Immature natural killer cell (primary cell): ENCODE measurements at regions not wholly inside any gene's neighbourhood (a gene's known extent, or its start where the extent isn't known, plus 50 kb on each side); places are given as distances from the start of the nearest gene placed in this dataset.

ENCODE experiments used
- DNase-seq, 3 donors: peaks; one replicate each; pipeline ENCODE4 v3.0.0; 2022; ENCODE audit warnings: mixed read lengths in 1 of 3
- H3K27ac Mint-ChIP-seq, 6 donors: one replicate each; pipeline ENCODE4 v1.8.0; 2020; ENCODE audit warnings: mixed read lengths in 6 of 6, mild to moderate bottlenecking in 5 of 6, inconsistent platforms in 4 of 6, moderate library complexity in 3 of 6
- H3K27me3 Mint-ChIP-seq, 3 donors: one replicate each; pipeline ENCODE4 v1.8.0; 2020 to 2021; ENCODE audit warnings: low read depth in 3 of 3, mild to moderate bottlenecking in 3 of 3, mixed read lengths in 3 of 3, moderate library complexity in 3 of 3, inconsistent platforms in 1 of 3
- H3K36me3 Mint-ChIP-seq, 3 donors: one replicate each; pipeline ENCODE4 v1.8.0; 2020; ENCODE audit warnings: mixed read lengths in 3 of 3, inconsistent platforms in 2 of 3, mild to moderate bottlenecking in 2 of 3
- H3K4me1 Mint-ChIP-seq, 2 donors: one replicate each; pipeline ENCODE4 v1.8.0; 2020; ENCODE audit warnings: inconsistent platforms in 2 of 2, mild to moderate bottlenecking in 2 of 2, mixed read lengths in 2 of 2, moderate library complexity in 1 of 2
- H3K4me3 Mint-ChIP-seq, 5 donors: one replicate each; pipeline ENCODE4 v1.8.0; 2020; ENCODE audit warnings: mild to moderate bottlenecking in 5 of 5, mixed read lengths in 5 of 5, inconsistent platforms in 3 of 5, moderate library complexity in 3 of 5
- H3K9me3 Mint-ChIP-seq, 6 donors: one replicate each; pipeline ENCODE4 v1.8.0; 2020; ENCODE audit warnings: mild to moderate bottlenecking in 6 of 6, mixed read lengths in 6 of 6, inconsistent platforms in 4 of 6, moderate library complexity in 3 of 6

DNA sequence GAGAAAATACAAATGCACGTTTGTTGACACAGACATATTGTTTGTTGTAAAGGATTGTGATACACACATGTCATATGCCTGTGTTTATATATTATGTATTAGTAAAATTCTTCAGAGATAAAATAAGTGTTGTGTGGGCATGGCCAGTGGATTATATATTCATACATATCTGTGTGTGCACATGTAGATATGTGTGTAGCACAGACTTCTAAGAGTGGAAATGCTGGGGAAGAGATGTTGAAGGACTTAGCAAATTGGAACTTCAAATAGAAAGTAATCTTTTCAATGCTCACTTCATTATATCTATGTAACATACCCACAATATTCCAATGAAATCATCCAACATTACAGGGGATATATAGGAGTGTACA, 413.2 kb downstream of the LMO7 start:
- Mint-ChIP-seq H3K27me3 (peaks cover 0 to 3% (median 2%) of the 10 kb centered on the region in 3 donors), H3K4me3 (no peak overlapping the region), H3K9me3 (peaks cover 2 to 13% (median 7%) of the 10 kb centered on the region in 6 donors), H3K4me1 (no peaks in the 10 kb centered on the region), H3K36me3 (no peaks in the 10 kb centered on the region), H3K27ac (no peak overlapping the region)
- no peak for DNase-seq

DNA sequence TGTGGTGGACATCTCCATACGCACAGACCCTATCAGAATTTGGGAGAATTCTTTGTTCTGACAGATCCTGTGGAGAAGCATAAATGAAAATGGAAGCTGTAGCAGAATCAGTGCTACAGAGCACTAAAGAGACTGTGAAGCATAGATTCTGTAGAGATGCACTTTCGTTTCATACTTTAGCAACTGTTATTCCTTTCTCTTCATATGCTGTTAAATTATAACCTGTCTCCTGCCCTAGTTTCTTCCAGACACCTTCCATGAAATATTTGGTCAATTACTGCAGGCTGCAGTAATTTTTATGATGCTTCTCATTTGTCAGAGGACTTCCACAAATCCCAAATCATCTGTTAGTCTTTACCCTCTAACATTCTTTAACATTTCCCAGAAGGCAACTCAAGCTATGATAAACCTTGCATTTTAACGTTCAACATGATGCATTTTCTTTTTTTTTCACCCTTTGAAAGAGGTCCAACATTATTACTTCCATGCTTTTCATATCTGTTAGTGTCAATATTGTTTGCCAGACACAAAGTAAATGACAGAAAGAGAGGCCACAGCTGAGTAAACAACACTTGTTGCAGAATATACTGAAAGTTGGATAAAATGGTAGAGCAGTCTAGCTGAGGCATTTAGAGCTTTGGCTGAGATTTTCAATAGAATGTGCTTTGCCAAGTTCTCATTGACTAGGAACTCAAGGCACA, 412.7 kb downstream of the LMO7 start:
- H3K4me1 Mint-ChIP-seq = no peaks in the 10 kb centered on the region
- no peaks in the 10 kb centered on the region for H3K36me3 Mint-ChIP-seq
- H3K4me3 Mint-ChIP-seq = no peak overlapping the region
- H3K9me3 Mint-ChIP-seq = peaks cover 1 to 9% (median 6%) of the 10 kb centered on the region in 6 donors
- peaks cover 0 to 3% (median 2%) of the 10 kb centered on the region in 3 donors for H3K27me3 Mint-ChIP-seq
- no peak for DNase-seq
- H3K27ac Mint-ChIP-seq = no peak overlapping the region

DNA sequence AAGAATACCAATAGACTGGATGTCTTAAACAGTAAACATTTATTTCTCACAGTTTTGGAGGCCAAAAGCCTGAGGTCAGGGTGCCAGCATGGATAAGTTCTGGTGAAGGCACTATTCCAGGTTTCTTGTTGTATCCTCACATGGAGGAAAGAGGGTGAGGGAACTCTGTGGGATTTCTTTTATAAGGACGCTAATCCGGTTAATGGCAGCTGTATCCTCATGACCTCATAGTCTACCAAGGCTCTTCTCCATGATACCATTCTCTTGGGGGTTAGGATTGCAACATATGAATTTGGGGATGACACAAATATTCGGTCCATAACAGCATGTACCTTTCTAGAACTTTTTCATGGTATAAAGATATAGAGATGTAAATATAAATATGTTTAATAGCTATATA, 412.0 kb downstream of the LMO7 start:
- DNase-seq = no peak
- Mint-ChIP-seq H3K36me3 (no peaks in the 10 kb centered on the region), H3K9me3 (peaks cover 0 to 9% (median 2%) of the 10 kb centered on the region in 6 donors), H3K27ac (no peak overlapping the region), H3K4me1 (no peaks in the 10 kb centered on the region), H3K27me3 (peaks cover 0 to 3% (median 2%) of the 10 kb centered on the region in 3 donors), H3K4me3 (no peak overlapping the region)

DNA sequence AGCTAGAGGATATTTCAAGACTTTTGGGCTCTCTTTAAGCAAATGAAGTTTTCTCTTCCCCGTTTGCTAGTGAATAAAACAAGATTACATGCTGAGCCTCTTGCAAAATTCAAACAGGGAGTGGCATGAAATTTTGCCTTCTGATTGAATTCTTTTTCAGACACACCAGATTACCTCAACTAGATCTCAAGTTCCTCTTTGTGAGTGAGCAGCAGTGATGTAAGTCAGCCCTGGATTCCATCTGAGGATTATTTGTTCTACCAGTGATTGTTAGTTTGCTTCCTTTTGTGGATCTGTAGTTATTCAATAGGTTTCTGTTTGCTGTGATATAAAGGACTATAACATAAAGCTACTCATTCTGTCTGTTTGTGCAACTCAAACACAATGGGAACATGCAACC, 407.7 kb downstream of the LMO7 start:
- no peak overlapping the region for H3K27ac Mint-ChIP-seq

DNA sequence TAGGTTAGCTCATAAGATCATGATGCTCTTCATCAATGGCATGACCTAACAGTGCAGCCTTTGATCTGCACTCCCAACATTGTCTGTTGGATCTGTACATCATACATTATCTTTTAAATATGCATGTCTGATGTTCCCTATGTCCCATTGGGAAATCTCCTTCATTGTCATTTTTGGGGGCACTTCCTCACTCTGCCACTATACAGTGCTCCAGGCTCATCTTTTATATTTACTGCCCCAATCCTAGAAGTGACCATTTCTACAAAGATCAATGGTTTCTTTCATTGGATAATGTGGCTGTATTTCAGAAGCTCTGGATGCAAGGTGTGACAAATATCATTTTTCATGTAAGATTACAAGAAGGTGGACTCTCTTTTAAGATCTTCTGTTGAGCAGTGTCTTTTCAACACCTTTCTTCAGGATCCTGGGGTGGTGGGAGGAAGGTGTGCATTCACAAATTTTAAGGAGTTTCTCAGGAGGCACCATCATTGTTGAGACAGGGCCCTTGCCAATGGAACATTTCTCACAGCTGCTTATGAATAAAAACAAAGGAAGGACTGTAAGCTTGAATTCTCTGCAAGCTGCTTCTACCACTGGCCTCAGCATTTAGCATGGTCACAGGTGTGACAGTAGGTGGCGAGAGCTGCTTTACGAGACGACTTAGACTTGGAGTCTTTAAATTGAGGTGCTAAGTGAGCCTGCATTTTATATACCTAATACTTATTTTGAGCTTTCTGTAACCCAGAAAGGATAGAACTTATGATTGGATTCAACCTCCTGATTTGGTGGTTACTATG, 403.0 kb downstream of the LMO7 start:
- Mint-ChIP-seq H3K9me3 (peaks cover 0 to 8% (median 1%) of the 10 kb centered on the region in 6 donors), H3K36me3 (no peaks in the 10 kb centered on the region), H3K27me3 (no peaks in the 10 kb centered on the region), H3K4me3 (no peak overlapping the region), H3K27ac (no peak overlapping the region), H3K4me1 (no peaks in the 10 kb centered on the region)
- no peak for DNase-seq

More for the DNA sequence above, 407.7 kb downstream of the LMO7 start:
- H3K9me3 Mint-ChIP-seq = peaks cover 0 to 14% (median under 1%) of the 10 kb centered on the region in 6 donors
- no peaks in the 10 kb centered on the region for H3K4me1 Mint-ChIP-seq
- H3K36me3 Mint-ChIP-seq = no peaks in the 10 kb centered on the region
- peaks cover 0 to 2% (median 0%) of the 10 kb centered on the region in 3 donors for H3K27me3 Mint-ChIP-seq
- DNase-seq = no peak
- no peak overlapping the region for H3K4me3 Mint-ChIP-seq

DNA sequence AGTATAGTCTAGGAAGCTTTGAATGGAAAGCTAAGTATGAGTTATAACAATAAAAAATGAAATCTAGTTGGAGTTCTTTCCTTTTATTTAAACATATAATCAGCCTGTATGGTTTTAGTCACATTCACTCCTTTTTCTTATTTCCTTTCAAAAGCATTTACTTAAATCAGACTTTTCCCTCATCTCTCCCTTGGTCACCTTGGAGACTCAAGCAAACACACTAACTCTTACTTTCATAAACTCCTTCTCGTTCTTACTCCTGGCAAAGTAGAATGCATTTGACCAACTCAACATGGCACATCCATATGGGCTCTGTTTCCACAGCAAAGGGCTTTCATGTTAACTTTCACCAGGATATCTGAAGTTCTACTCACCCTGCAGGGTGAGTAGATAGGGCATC, 400.0 kb downstream of the LMO7 start:
- Mint-ChIP-seq H3K4me1 (no peaks in the 10 kb centered on the region), H3K9me3 (peaks cover 0 to 8% (median 2%) of the 10 kb centered on the region in 6 donors), H3K36me3 (no peaks in the 10 kb centered on the region), H3K27ac (no peak overlapping the region), H3K4me3 (no peak overlapping the region), H3K27me3 (peaks cover 0 to 2% (median 0%) of the 10 kb centered on the region in 3 donors)
- no peak for DNase-seq

DNA sequence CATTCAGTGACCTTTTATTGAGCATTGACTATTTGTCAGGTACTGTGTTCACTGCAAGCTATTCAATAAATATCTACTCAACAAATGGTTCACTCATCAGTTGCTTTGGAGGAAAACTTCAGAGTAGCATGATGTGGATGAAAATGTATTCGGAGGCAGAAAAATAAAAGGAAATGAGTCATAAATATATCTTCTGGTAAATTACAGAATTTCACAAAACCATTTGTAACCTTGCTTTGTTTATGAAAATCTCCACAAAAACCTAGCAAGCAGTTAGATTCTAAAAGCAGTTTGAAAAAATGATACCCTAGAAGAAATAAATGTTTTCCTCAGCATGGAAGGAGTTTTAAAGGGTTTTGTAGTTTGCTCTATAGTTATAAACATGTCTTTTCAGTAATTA, 399.6 kb downstream of the LMO7 start:
- Mint-ChIP-seq H3K4me3 (no peak overlapping the region), H3K9me3 (peaks cover 0 to 6% (median 2%) of the 10 kb centered on the region in 6 donors), H3K27me3 (peaks cover 0 to 2% (median 0%) of the 10 kb centered on the region in 3 donors), H3K4me1 (no peaks in the 10 kb centered on the region), H3K36me3 (no peaks in the 10 kb centered on the region), H3K27ac (no peak overlapping the region)
- DNase-seq = no peak

DNA sequence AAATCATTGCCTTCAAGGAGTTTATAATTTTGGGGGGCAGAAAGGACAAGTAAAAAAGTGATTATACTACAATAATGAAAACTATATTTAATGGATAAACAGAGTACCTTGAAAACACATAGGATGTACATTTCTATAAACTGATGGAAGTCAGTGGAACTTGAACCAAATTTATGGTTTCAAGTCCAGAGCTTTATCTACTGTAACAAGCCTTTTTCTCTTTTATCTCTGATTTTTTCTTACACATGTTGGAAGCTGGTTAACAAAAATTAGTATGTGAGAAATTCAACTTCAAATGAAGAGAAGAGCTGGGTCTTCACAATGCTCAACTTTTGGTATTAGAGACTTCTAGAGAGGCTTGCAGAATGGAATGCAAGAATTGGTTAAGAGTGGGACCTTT, 393.6 kb downstream of the LMO7 start:
- Mint-ChIP-seq H3K27ac (no peak overlapping the region), H3K4me1 (no peaks in the 10 kb centered on the region), H3K4me3 (no peak overlapping the region), H3K36me3 (no peaks in the 10 kb centered on the region), H3K27me3 (peaks cover 0 to 2% (median 0%) of the 10 kb centered on the region in 3 donors), H3K9me3 (peaks cover 0 to 19% (median 2%) of the 10 kb centered on the region in 6 donors)
- DNase-seq = no peak

DNA sequence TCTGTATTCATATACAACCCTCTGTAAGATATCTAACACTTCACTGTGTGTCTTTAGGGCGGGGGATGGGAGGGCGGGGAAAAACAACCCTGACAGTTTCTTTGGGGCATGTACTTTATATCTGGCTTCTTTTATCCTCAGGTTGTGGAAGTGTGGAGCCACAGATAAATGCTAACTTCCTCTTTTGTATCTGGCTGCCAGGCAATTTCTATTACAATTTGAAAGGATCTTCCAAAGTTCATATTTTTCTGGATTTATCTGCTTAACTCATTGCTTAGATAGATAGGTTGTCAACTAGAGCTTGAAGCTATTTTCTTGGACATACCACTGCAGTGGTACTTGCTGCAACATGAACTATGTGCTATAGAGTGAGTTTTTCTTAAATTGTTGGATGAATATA, 393.0 kb downstream of the LMO7 start:
- H3K27ac Mint-ChIP-seq = no peak overlapping the region
- H3K27me3 Mint-ChIP-seq = peaks cover 0 to 2% (median 0%) of the 10 kb centered on the region in 3 donors
- no peaks in the 10 kb centered on the region for H3K36me3 Mint-ChIP-seq
- no peak for DNase-seq
- H3K4me3 Mint-ChIP-seq = no peak overlapping the region
- H3K9me3 Mint-ChIP-seq = peaks cover 0 to 19% (median 2%) of the 10 kb centered on the region in 6 donors
- no peaks in the 10 kb centered on the region for H3K4me1 Mint-ChIP-seq

DNA sequence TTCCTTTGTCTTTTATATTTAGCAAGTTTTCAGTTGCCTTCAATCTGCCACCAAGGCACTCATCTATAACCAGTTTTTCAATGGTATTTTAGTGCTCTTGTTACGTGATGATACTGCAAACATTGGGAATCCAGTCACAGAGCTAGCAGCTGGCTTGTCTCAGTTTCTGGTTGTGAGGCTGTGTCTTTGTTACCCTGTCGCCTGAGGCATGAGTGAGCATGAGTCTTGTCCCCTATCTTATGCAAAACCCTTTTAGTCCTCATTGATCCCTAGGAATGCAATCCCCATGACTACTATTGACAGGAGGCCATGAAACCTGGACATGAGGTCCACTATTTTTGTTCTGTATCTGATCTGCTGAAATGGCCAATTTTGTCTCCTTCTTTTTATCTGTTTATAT, 391.0 kb downstream of the LMO7 start:
- peaks cover 0 to 19% (median 1%) of the 10 kb centered on the region in 6 donors for H3K9me3 Mint-ChIP-seq

DNA sequence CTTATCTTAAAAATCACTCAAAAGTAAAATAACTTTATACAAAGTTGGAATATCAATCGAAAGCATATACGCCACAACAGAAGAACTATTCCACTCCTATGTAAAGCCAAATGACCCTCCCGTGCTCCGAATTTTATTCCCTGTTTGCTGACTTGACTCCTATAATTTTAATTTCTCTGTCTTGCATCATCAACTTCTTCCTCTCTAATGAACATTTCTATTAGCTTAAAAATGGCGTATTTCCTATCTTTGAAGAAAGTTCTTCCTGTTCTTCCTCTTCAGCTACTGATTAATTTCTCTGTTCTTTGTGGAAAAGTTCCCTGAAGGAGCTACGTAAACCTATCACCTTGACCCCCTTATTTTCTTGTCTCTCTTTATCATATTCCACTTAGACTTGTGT, 389.3 kb downstream of the LMO7 start:
- no peak overlapping the region for H3K27ac Mint-ChIP-seq
- no peaks in the 10 kb centered on the region for H3K27me3 Mint-ChIP-seq

More for the DNA sequence above, 391.0 kb downstream of the LMO7 start:
- no peak for DNase-seq
- no peaks in the 10 kb centered on the region for H3K36me3 Mint-ChIP-seq
- no peak overlapping the region for H3K4me3 Mint-ChIP-seq
- no peaks in the 10 kb centered on the region for H3K4me1 Mint-ChIP-seq
- no peak overlapping the region for H3K27ac Mint-ChIP-seq
- H3K27me3 Mint-ChIP-seq = peaks cover 0 to 2% (median 0%) of the 10 kb centered on the region in 3 donors

DNA sequence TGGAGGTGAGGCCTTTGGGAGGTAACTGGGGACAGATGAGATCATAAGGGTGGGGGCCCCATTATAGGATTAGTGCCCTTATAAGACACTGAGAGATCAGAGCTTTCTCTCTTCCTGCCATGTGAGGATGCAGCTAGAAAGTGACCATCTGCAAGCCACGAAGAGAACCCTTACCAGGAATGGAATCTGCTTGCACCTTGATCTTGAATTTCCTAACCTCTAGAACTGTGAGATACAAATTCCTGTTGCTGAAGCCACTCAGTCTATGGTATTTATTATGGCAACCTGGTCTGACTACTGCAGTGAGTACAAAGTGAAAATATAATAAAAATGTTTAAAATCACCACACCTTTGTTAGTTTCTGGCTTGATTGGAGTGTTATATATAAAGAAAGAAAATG, 388.0 kb downstream of the LMO7 start:
- Mint-ChIP-seq H3K27ac (no peak overlapping the region), H3K36me3 (no peaks in the 10 kb centered on the region), H3K4me3 (no peak overlapping the region), H3K27me3 (no peaks in the 10 kb centered on the region), H3K4me1 (no peaks in the 10 kb centered on the region), H3K9me3 (peaks cover 0 to 19% (median 9%) of the 10 kb centered on the region in 6 donors)
- DNase-seq = no peak

More for the DNA sequence above, 389.3 kb downstream of the LMO7 start:
- Mint-ChIP-seq H3K4me3 (no peak overlapping the region), H3K9me3 (peaks cover 0 to 19% (median 6%) of the 10 kb centered on the region in 6 donors), H3K36me3 (no peaks in the 10 kb centered on the region), H3K4me1 (no peaks in the 10 kb centered on the region)
- DNase-seq = no peak

DNA sequence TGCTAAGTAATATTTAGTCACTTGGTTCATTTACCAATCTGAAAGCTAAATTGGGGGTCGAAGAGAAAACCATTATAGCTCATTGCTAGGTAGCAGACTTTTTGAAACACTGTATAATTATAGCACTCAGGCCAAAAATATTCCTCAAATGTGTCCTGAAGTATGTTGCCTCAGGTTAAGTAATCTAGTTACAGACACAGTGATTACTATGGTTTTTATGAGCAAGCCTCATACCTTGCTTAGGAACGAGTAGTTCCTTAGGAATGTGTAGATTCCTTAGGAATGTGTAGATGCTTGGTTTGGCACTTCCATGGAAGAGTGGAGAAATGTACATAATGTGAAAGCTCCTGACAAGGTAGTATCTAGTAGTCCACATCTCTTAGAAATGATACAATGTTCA, 387.5 kb downstream of the LMO7 start:
- H3K9me3 Mint-ChIP-seq = peaks cover 0 to 19% (median 9%) of the 10 kb centered on the region in 6 donors
- DNase-seq = no peak
- no peak overlapping the region for H3K4me3 Mint-ChIP-seq
- no peak overlapping the region for H3K27ac Mint-ChIP-seq
- no peaks in the 10 kb centered on the region for H3K27me3 Mint-ChIP-seq
- no peaks in the 10 kb centered on the region for H3K4me1 Mint-ChIP-seq
- no peaks in the 10 kb centered on the region for H3K36me3 Mint-ChIP-seq

DNA sequence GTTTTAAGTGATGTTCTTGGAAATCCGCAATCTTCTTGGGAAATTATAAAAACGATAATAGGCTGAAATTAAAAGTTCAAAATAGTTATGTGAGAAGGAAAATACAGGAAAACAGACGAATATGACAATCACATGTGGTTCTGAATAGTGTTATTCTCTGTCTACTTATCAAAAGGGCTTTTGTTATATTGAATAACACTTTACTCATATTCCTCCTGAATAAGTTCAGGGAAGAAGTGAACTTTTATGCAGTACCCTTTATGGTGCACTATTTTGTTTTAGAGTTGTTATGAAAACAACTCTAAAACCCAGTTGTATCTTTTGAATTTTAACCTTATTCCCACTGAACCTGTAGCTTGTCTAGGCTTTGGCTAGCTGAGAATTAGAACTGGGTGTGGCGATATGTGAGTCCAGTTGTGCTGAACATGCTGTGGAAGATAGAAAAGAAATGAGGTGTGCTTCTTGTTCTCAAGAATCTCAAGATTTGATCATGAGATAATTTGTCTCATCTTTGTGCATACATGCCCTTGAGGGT, 384.4 kb downstream of the LMO7 start:
- Mint-ChIP-seq H3K4me1 (no peaks in the 10 kb centered on the region), H3K4me3 (no peak overlapping the region), H3K27me3 (no peaks in the 10 kb centered on the region), H3K9me3 (peaks cover 0 to 11% (median 4%) of the 10 kb centered on the region in 6 donors), H3K27ac (no peak overlapping the region), H3K36me3 (no peaks in the 10 kb centered on the region)
- no peak for DNase-seq
